SU-DHL-6 (cell line): ENCODE measurements at regions not wholly inside any gene's neighbourhood (a gene's known extent, or its start where the extent isn't known, plus 50 kb on each side); places are given as distances from the start of the nearest gene placed in this dataset.

Experiments
- H2AFZ ChIP-seq: fragments of 200-600 bp; sonication (generic); 2 replicates; pipeline ENCODE4 v1.6.1; 2014; ENCODE audit warnings: low read depth, mild to moderate bottlenecking, moderate library complexity, mixed read lengths, antibody characterized with exemption, low read length; ENCODE audit not compliant: severe bottlenecking
- H3F3A ChIP-seq: fragments of 200-600 bp; shearing (Covaris generic); 2 replicates; pipeline ENCODE4 v1.6.0; 2016; ENCODE audit warnings: antibody characterized with exemption, mild to moderate bottlenecking; ENCODE audit not compliant: insufficient read depth
- H3K27ac ChIP-seq: fragments of 200-600 bp; sonication (generic); 2 replicates; pipeline ENCODE4 v1.5.1; 2016; ENCODE audit warnings: low read depth, mild to moderate bottlenecking, low read length, moderate library complexity, mixed read lengths
- H3K27me3 ChIP-seq: fragments of 200-600 bp; sonication (generic), shearing (Covaris generic); 2 replicates; pipeline ENCODE4 v1.6.0; 2014; ENCODE audit warnings: mild to moderate bottlenecking, low read length
- H3K36me3 ChIP-seq: fragments of 200-600 bp; sonication (generic); 2 replicates; pipeline ENCODE4 v1.6.1; 2014; ENCODE audit warnings: mild to moderate bottlenecking, low read length, mixed read lengths
- H3K4me2 ChIP-seq: fragments of 300-600, 200-600 bp; shearing (Covaris generic), sonication (generic); 2 replicates; pipeline ENCODE4 v1.6.0; 2014; ENCODE audit warnings: low read length, low read depth, mild to moderate bottlenecking; ENCODE audit not compliant: poor library complexity, severe bottlenecking
- H3K4me3 ChIP-seq: fragments of 200-600 bp; sonication (generic); 2 replicates; pipeline ENCODE4 v1.5.1; 2014; ENCODE audit warnings: antibody characterized with exemption, low read length, mild to moderate bottlenecking, mixed read lengths; ENCODE audit not compliant: insufficient read depth, poor library complexity, severe bottlenecking
- H3K79me2 ChIP-seq: fragments of 200-600 bp; sonication (generic); 2 replicates; pipeline ENCODE4 v1.6.1; 2014; ENCODE audit warnings: mild to moderate bottlenecking, low read length, moderate library complexity; ENCODE audit not compliant: insufficient read depth
- H3K9ac ChIP-seq: fragments of 200-600 bp; sonication (generic); 2 replicates; pipeline ENCODE4 v1.7.0; 2014; ENCODE audit warnings: mild to moderate bottlenecking, low read length
- H3K9me2 ChIP-seq: fragments of 200-600 bp; sonication (generic); replicated peaks from 2 replicates; pipeline ENCODE4 v1.6.1; 2014; ENCODE audit warnings: low read length; ENCODE audit not compliant: insufficient read depth
- H3K9me3 ChIP-seq: fragments of 200-600 bp; sonication (generic); 2 replicates; pipeline ENCODE4 v1.6.1; 2014; ENCODE audit warnings: low read length, mixed read lengths; ENCODE audit not compliant: insufficient read depth
- H4K20me1 ChIP-seq: fragments of 200-600 bp; sonication (generic); 2 replicates; pipeline ENCODE4 v1.6.1; 2014; ENCODE audit warnings: low read depth, mild to moderate bottlenecking, antibody characterized with exemption, low read length, moderate library complexity, mixed read lengths
- CTCF ChIP-seq: fragments of 200-600 bp; sonication (generic); IDR thresholded peaks from one replicate; pipeline ENCODE4 v1.5.1; 2017; ENCODE audit warnings: antibody characterized with exemption, mild to moderate bottlenecking, low read length, moderate library complexity; ENCODE audit not compliant: insufficient read depth, poor library complexity, severe bottlenecking
- EZH2phosphoT487 ChIP-seq: fragments of 200-600 bp; sonication (generic), shearing (Covaris generic); conservative IDR thresholded peaks from 2 replicates; pipeline ENCODE4 v1.6.1; 2018; ENCODE audit warnings: mild to moderate bottlenecking, antibody characterized with exemption, low read length, moderate library complexity, mixed read lengths

- Histone ChIP-seq H2AFZ (no peak overlapping the region), H3K9ac (no peak overlapping the region), H3K9me2 (no peaks in the 10 kb centered on the region), H3K36me3 (no peaks in the 10 kb centered on the region), H3K27me3 (no peaks in the 10 kb centered on the region), H3K4me3 (no peak overlapping the region), H3K27ac (no peak overlapping the region), H3F3A (peaks cover 10% of the 10 kb centered on the region; the same call in 1 of the 2 replicates), H3K79me2 (no peaks in the 10 kb centered on the region), H3K4me2 (no peak overlapping the region), H4K20me1 (no peaks in the 10 kb centered on the region), H3K9me3 (no peaks in the 10 kb centered on the region)
- TF ChIP-seq CTCF (no peak), EZH2phosphoT487 (no peak)
Measured at GRCh38 chr7:25852211-25852938, 299.6 kb upstream of the NFE2L3 start.

GRCh38 chr7:25852939-25853271 lies 299.1 kb upstream of the NFE2L3 start:
- H3F3A ChIP-seq = peaks cover 10% of the 10 kb centered on the region; the same call in 1 of the 2 replicates
- no peaks in the 10 kb centered on the region for H3K36me3 ChIP-seq
- no peak overlapping the region for H3K4me3 ChIP-seq
- no peak for TF ChIP-seq EZH2phosphoT487
- no peak for TF ChIP-seq CTCF
- no peaks in the 10 kb centered on the region for H3K27me3 ChIP-seq
- no peaks in the 10 kb centered on the region for H4K20me1 ChIP-seq
- no peak overlapping the region for H3K9ac ChIP-seq
- no peaks in the 10 kb centered on the region for H3K9me2 ChIP-seq
- no peak overlapping the region for H3K27ac ChIP-seq
- H2AFZ ChIP-seq = no peak overlapping the region
- H3K79me2 ChIP-seq = no peaks in the 10 kb centered on the region
- H3K4me2 ChIP-seq = no peak overlapping the region
- H3K9me3 ChIP-seq = peaks cover 4% of the 10 kb centered on the region; the same call in 1 of the 2 replicates

- Histone ChIP-seq H3K27ac (no peak overlapping the region), H3K27me3 (no peaks in the 10 kb centered on the region), H3K79me2 (no peaks in the 10 kb centered on the region), H3K4me3 (no peak overlapping the region), H3K9ac (no peak overlapping the region), H3K9me3 (peaks cover 4% of the 10 kb centered on the region; the same call in 1 of the 2 replicates), H3F3A (peaks cover 10% of the 10 kb centered on the region; the same call in 1 of the 2 replicates), H3K9me2 (no peaks in the 10 kb centered on the region), H3K36me3 (no peaks in the 10 kb centered on the region), H2AFZ (no peak overlapping the region), H4K20me1 (no peaks in the 10 kb centered on the region), H3K4me2 (no peak overlapping the region)
- TF ChIP-seq EZH2phosphoT487 (no peak), CTCF (no peak)
Measured at GRCh38 chr7:25853314-25853713, 298.7 kb upstream of the NFE2L3 start.
